Stimulated activated memory B cell treated with anti-CD40 and anti-IgM and Interleukin-4, amounts not matched to agents 10 μg/mL and 1 μg/mL and 100 μg/mL, for 72 hours (primary cell): ENCODE measurements at regions not wholly inside any gene's neighbourhood (a gene's known extent, or its start where the extent isn't known, plus 50 kb on each side); places are given as distances from the start of the nearest gene placed in this dataset.
A peak's percentile ranks its signal among the peaks of the same experiment; 100 is the strongest.
"Not testable (repeated sequence)": the region's sequence is repeated elsewhere in the genome, so short reads cannot be mapped to it uniquely, and the experiment has no call there.

Experiments used
- ATAC-seq: fragments of 150-1000 bp; cut with Tn5 transposase; 2 replicates; pipeline ENCODE4 v1.10.0; 2021
- H3K27ac Mint-ChIP-seq: one replicate; pipeline ENCODE4 v1.8.0; 2022; ENCODE audit warnings: mild to moderate bottlenecking, mixed read lengths
- H3K27me3 Mint-ChIP-seq: one replicate; pipeline ENCODE4 v1.8.0; 2022; ENCODE audit warnings: mixed read lengths
- H3K36me3 Mint-ChIP-seq: one replicate; pipeline ENCODE4 v1.8.0; 2022; ENCODE audit warnings: mixed read lengths
- H3K4me1 Mint-ChIP-seq: one replicate; pipeline ENCODE4 v1.8.0; 2022; ENCODE audit warnings: mixed read lengths
- H3K4me3 Mint-ChIP-seq: one replicate; pipeline ENCODE4 v1.8.0; 2022; ENCODE audit warnings: mild to moderate bottlenecking, moderate library complexity, mixed read lengths
- H3K9me3 Mint-ChIP-seq: one replicate; pipeline ENCODE4 v1.8.0; 2022; ENCODE audit warnings: mixed read lengths

DNA sequence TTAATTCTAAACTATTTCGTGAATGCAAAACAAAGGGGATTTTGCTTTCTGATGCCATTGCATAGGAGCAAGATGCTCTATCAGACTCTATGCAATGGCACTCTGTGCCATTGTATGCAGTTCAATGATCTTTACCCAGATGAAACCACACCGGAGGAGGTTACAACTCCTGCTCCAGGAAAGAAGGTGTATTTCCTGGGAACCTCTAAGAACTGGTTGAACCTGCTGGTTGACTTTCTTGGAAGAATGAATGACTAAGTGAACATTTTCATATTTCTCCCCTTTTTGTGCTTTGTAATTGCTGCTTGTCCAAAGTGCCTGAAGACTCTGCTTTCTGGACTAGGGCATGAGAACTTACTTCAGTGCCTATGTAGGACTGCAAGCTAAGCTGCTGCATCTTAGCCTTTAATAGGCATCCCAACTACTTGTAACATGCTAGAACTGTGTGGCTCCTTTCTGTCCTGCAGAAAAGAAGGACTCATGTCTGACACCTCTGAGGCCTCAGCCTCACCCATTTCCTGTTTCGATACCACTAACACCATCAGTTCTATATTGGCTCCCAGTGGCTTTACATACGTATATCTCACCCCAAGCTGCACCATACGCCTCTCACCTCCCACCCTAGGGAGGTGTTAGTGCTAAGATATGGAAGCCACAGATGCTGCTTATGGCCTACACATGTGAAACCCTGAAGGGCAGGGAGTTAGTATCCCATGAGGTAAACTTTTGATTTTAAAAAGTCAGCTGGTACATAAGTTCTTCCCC is 193.5 kb upstream of the CNOT2 start:
- Mint-ChIP-seq H3K9me3 (no peaks in the 10 kb centered on the region), H3K36me3 (no peaks in the 10 kb centered on the region), H3K27me3 (no peaks in the 10 kb centered on the region), H3K4me1 (peaks cover 19% of the 10 kb centered on the region), H3K4me3 (no peak overlapping the region), H3K27ac (no peak overlapping the region)
- ATAC-seq, result peak; percentile 95

DNA sequence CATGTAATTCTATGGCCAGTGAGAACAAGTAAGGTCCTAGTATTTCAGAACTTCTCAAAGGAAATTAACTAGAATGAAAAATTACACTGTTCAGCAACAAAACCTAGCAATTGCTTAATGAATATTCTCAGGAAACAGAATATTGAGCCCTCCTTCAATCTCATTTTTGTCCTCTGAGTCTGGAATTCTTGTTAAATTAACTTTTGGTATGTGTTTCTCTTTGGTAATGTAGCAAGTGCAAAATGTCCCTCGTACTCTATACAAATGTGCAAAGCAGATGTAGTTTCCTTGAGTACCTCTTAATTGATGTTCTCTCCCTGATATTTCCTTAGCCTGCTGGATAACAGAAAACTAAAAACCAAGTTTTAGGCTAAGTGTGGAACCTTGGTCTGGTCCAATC is 190.8 kb upstream of the CNOT2 start:
- H3K4me1 Mint-ChIP-seq, result peaks cover 11% of the 10 kb centered on the region
- no peaks in the 10 kb centered on the region for H3K9me3 Mint-ChIP-seq
- H3K27ac Mint-ChIP-seq, result no peak overlapping the region
- ATAC-seq, result no peak
- H3K4me3 Mint-ChIP-seq, result no peak overlapping the region
- H3K27me3 Mint-ChIP-seq, result no peaks in the 10 kb centered on the region
- H3K36me3 Mint-ChIP-seq, result no peaks in the 10 kb centered on the region

DNA sequence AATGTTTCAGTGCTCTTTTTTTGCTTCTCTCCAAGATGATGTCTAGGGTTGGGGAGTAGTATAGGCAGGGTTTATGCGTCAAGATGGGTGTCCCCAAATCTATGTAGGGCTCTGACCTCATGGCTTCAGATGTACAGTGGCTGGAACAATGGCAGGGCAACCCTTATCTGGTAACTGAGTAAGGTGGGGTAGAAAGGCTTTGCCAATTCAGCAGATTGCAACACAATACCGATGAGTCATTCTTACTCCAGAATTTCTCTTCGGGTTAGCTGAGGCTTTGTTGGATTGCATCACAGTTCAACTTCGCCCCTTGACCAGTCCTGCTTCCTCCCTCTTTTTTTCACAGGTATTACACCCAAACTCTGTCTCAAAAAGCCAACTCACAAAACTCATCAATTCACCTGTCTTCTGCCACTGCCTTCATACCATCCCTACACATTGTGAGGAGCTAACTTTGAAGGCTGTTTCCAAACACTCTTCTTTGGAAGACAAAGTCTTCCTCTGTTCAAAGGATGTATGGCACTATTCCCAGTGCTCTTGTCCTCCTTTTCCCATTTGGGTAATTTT is 190.2 kb upstream of the CNOT2 start:
- Mint-ChIP-seq H3K27me3 (no peaks in the 10 kb centered on the region), H3K9me3 (no peaks in the 10 kb centered on the region), H3K4me1 (peaks cover 11% of the 10 kb centered on the region), H3K27ac (no peak overlapping the region), H3K4me3 (no peak overlapping the region), H3K36me3 (no peaks in the 10 kb centered on the region)
- no peak for ATAC-seq

DNA sequence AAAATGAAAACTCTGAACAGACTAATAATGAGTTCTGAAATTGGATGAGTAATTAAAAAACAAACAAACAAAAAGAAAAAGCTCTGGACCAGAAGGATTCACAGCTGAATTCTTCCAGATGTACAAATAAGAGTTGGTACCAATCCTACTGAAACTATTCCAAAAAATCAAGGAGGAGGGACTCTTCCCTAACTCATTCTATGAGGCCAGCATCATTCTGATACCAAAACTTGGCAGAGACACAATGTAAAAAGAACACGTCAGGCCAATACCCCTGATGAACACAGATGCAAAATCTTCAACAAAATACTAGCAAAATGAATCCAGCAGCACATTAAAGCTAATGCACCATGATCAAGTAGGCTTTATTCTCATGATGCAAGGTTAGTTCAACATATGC is 183.9 kb upstream of the CNOT2 start:
- H3K27me3 Mint-ChIP-seq, result no peaks in the 10 kb centered on the region
- no peak overlapping the region for H3K27ac Mint-ChIP-seq
- H3K4me3 Mint-ChIP-seq, result no peak overlapping the region
- ATAC-seq, result no peak
- H3K4me1 Mint-ChIP-seq, result no peaks in the 10 kb centered on the region
- no peaks in the 10 kb centered on the region for H3K36me3 Mint-ChIP-seq
- H3K9me3 Mint-ChIP-seq, result peaks cover 2% of the 10 kb centered on the region

DNA sequence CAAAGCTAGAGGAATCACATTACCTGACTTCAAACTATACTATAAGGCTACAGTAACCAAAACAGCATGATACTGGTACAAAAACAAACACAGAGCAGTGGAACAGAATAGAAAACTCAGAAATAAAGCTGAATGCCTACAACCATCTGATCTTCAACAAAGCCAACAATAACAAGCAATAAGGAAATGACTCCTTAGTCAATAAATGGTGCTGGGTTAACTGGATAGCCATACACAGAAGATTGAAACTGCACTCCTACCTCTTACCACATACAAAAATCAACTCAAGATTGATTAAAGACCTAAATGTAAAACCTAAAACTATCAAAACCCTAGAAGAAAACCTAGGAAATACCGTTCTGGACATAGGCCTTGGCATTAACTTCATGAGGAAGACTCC is 182.6 kb upstream of the CNOT2 start:
- no peak for ATAC-seq
- H3K36me3 Mint-ChIP-seq, result no peaks in the 10 kb centered on the region
- H3K27me3 Mint-ChIP-seq, result no peaks in the 10 kb centered on the region
- H3K4me1 Mint-ChIP-seq, result no peaks in the 10 kb centered on the region
- H3K4me3 Mint-ChIP-seq, result no peak overlapping the region
- H3K27ac Mint-ChIP-seq, result no peak overlapping the region
- H3K9me3 Mint-ChIP-seq, result peaks cover 2% of the 10 kb centered on the region

DNA sequence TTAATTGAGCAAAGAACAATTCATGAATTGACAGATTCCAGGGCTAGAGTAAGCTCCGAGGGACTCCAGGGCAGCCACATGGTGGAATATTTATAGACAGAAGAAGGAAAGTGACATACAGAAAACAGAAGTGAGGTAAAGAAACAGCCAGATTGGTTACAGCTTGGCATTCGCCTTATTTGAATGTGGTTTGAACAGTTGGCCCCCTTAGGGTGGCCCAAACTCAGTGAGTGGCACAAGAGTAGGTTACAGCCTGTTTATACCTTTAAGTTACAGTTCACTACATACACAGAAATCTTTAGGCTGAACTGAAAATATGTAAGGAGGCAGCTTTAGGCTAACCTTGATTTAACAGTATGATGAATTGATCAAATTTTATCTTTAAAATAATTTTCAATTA is 174.5 kb upstream of the CNOT2 start:
- Mint-ChIP-seq H3K4me1 (peaks cover 21% of the 10 kb centered on the region), H3K27ac (no peak overlapping the region), H3K4me3 (no peak overlapping the region), H3K36me3 (no peaks in the 10 kb centered on the region), H3K9me3 (no peaks in the 10 kb centered on the region), H3K27me3 (no peaks in the 10 kb centered on the region)
- peak; percentile 81 for ATAC-seq

DNA sequence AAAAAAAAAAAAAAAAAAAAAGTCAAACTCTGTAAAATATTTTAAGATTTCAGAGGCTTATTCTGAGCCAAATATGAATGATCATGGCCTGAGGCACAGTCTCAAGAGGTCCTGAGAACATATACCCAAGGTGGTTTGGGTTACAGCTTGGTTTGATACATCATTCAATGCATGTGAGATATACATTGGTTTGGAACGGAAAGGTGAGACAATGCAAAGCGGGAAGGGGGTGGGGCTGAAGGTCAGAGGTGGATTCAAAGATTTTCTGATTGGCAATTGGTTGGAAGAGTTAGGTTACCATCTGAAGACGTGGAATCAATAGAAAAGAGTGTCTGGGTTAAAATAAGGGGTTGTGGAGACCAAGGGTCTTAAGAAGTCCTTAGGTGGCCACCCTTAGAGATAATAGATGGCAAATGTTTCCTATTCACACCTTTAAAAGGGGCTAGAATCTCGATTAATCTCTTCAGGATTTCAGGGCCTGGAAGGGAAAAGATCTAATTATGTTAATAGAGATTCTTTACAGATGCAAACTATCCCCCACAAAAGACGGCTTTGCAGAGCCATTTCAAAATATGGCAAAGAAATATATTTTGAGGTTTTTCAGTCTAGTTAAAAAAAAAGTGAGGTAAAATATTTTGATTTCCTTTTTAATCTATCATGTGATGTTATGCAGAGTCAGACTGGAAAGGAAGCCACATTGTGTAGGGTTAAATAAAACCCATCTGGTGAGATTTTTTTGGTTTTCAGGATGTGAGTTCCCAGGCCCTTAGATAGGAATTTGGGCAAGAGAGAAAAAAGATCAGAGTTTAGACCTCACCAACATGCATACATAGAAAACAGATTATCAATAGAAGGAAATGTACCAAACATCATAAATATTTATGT is 173.8 kb upstream of the CNOT2 start:
- Mint-ChIP-seq H3K27ac (no peak overlapping the region), H3K9me3 (no peaks in the 10 kb centered on the region), H3K4me1 (peaks cover 24% of the 10 kb centered on the region), H3K36me3 (no peaks in the 10 kb centered on the region), H3K27me3 (no peaks in the 10 kb centered on the region), H3K4me3 (no peak overlapping the region)
- ATAC-seq, result no peak

DNA sequence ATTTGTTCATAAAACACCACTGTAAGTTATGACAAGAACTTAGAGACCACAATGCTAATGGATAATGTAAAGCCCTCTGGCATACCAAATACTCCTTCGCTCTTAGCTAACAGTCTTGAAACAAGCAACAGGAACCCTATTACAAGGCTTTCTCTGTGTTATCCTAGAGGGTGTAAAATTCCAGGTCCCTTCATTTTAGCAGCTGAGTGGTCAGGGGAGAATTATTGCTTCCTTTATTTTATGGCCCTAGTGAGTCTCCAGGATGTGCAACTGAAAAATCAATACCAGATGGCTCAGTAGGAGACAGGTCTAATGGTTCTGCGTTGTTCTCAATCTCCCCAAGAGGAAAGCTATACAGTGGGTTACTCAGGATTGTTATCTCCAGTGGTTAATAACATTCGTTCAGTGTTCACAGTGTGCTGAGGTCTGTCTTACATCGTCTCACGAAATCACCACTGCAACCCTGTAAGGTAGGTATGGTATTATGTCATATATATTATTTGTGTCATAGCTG is 172.7 kb upstream of the CNOT2 start:
- no peak for ATAC-seq
- no peak overlapping the region for H3K4me3 Mint-ChIP-seq
- peaks cover 27% of the 10 kb centered on the region for H3K4me1 Mint-ChIP-seq
- H3K27ac Mint-ChIP-seq, result no peak overlapping the region
- H3K36me3 Mint-ChIP-seq, result no peaks in the 10 kb centered on the region
- no peaks in the 10 kb centered on the region for H3K9me3 Mint-ChIP-seq
- no peaks in the 10 kb centered on the region for H3K27me3 Mint-ChIP-seq

DNA sequence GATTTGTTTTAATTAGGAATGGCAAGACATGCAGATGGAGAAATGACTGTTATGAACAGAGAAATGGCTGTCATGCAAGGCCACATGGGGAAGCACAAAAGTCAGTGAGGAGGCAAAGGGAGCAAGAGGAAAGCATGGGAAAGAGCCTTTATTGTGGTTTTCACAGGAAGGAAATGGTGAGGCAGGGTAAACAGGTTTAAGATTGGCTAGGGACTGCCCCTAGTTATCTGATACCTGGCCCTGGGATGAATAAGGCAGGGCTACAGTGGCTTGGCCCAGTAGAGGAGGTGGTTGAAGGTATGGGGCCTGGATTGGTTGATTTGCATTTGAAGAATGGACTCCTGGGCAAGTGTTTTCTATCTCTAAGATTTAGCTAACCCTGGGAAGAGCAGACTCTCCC is 168.7 kb upstream of the CNOT2 start:
- Mint-ChIP-seq H3K27ac (no peak overlapping the region), H3K36me3 (no peaks in the 10 kb centered on the region), H3K27me3 (no peaks in the 10 kb centered on the region), H3K4me1 (peaks cover 14% of the 10 kb centered on the region), H3K9me3 (no peaks in the 10 kb centered on the region), H3K4me3 (no peak overlapping the region)
- no peak for ATAC-seq

DNA sequence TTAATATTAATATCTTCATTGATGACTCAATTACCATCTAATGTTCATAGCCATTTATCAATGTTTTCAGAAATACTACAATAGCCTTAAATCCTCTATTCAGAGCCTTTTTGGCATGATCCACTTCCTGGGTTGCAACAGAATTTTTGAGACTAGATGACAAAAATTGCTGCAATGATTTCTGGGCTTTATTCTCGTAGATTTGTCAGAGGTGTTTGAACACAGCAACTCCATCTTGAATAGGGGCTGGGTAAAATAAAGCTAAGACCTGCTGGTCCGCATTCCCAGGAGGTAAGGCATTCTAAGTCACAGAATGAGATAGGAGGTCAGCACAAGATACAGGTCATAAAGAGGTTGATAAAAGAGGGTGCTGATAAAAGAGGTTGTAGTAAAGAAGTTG is 165.8 kb upstream of the CNOT2 start:
- Mint-ChIP-seq H3K4me3 (no peak overlapping the region), H3K27me3 (no peaks in the 10 kb centered on the region), H3K27ac (no peak overlapping the region)

DNA sequence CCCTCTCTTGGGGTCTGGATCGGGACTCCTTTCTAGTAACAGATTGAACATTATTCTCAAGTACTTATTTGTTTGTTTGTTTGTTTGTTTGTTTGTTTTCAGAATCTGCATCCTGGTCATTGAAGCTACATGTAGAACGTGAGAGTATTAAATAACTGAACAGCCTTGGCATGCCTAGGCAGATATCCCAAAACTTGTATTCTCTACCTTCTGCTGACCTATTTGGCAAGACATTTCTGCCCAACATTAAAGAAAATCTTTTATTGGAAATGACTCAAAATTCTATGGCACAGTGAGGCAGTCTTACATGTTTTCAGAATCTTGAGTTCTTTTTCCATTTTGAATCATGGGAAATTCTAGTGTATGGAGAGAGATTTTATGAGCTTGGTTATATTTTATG is 165.1 kb upstream of the CNOT2 start:
- Mint-ChIP-seq H3K9me3 (peaks cover 2% of the 10 kb centered on the region), H3K36me3 (no peaks in the 10 kb centered on the region), H3K4me3 (no peak overlapping the region), H3K27me3 (no peaks in the 10 kb centered on the region), H3K27ac (no peak overlapping the region), H3K4me1 (peaks cover 24% of the 10 kb centered on the region)
- no peak for ATAC-seq

More for the DNA sequence above, 165.8 kb upstream of the CNOT2 start:
- H3K4me1 Mint-ChIP-seq, result peaks cover 29% of the 10 kb centered on the region
- no peak for ATAC-seq
- H3K9me3 Mint-ChIP-seq, result peaks cover 2% of the 10 kb centered on the region
- no peaks in the 10 kb centered on the region for H3K36me3 Mint-ChIP-seq

DNA sequence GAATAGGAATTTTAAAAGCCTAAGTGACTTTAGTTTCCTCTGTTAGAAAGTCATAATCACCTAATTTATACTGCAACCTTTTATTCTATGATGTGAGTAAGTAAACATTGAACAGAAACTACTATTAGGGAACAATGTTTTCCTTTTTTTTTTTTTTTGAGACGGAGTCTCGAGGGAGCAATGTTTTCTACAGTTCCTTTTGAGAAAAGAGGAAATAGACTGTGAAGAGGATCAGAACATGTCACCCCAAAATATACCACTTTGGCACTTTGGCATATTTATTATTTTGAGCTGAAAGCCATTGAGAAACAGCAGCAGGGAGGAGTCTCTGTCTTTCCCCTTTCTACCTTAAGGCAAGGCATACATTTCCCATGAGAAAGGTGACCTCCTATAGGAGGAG is 162.7 kb upstream of the CNOT2 start:
- H3K27ac Mint-ChIP-seq, result peak overlapping the region; percentile 14
- peaks cover 16% of the 10 kb centered on the region for H3K4me1 Mint-ChIP-seq
- H3K27me3 Mint-ChIP-seq, result no peaks in the 10 kb centered on the region
- no peak overlapping the region for H3K4me3 Mint-ChIP-seq
- no peaks in the 10 kb centered on the region for H3K36me3 Mint-ChIP-seq
- peaks cover 3% of the 10 kb centered on the region for H3K9me3 Mint-ChIP-seq
- ATAC-seq, result peak; percentile 72

DNA sequence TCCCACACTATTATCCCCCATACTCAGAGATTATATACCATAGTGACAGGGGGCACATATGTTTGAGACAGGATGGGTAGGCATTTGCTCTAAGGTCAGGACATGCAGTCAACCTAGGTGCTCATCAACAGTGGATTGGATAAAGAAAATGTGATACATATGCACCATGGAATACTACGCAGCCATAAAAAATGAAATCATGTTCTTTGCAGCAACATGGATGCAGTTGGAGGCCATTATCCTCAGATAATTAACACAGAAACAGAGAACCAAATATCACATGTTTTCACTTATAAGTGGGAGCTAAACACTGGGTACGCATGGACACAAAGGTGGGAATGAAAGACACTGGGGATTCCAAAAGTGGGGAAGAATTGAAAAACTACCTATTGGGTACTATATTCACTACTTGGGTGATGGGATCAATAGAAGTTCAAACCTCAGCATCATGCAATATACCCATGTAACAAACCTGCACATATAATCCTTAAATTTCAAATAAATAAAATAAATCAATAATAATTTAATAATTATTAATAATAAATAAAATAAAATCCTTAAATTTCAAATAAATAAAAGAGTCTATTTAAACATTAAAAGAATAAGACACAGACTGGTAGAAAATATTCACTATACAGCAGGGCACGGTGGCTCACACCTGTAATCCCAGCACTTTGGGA is 160.1 kb upstream of the CNOT2 start:
- H3K4me3 Mint-ChIP-seq, result no peak overlapping the region
- peaks cover 11% of the 10 kb centered on the region for H3K9me3 Mint-ChIP-seq
- peaks cover 4% of the 10 kb centered on the region for H3K36me3 Mint-ChIP-seq
- no peaks in the 10 kb centered on the region for H3K27me3 Mint-ChIP-seq
- H3K4me1 Mint-ChIP-seq, result peaks cover 16% of the 10 kb centered on the region
- no peak for ATAC-seq
- H3K27ac Mint-ChIP-seq, result peak overlapping the region; percentile 49

DNA sequence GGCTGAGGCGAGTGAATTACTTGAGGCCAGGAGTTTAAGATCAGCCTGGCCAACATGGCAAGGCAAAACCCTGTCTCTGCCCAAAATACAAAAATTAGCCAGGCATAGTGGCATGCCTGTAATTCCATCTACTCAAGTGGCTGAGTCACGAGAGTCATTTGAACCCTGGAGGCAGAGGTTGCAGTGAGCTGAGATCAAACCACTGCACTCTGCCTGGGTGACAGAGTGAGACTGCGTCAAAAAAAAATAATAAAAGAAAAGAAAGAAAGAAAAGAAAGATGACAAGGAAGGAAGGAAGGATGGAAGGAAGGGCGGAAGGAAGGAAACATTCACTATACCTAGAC is 159.6 kb upstream of the CNOT2 start:
- peaks cover 16% of the 10 kb centered on the region for H3K4me1 Mint-ChIP-seq
- peaks cover 11% of the 10 kb centered on the region for H3K9me3 Mint-ChIP-seq
- no peak for ATAC-seq
- no peak overlapping the region for H3K4me3 Mint-ChIP-seq
- H3K36me3 Mint-ChIP-seq, result peaks cover 4% of the 10 kb centered on the region
- peak overlapping the region; percentile 49 for H3K27ac Mint-ChIP-seq
- H3K27me3 Mint-ChIP-seq, result no peaks in the 10 kb centered on the region

DNA sequence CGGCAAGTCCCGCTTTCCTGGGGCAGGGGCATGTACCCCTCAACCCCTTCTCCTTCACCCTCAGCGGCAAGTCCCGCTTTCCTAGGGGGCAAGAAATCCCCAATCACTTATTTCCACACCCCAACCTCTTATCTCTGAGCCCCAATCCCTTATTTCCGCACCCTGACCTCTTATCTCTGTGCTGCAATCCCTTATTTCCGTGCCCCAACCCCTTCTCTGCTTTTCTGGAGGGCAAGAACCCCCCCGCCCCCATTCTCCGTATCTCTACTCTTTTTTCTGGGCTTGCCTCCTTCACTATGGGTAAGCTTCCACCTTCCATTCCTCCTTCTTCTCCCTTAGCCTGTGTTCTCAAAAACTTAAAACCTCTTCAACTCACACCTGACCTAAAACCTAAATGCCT is 156.9 kb upstream of the CNOT2 start:
- not testable (repeated sequence) for ATAC-seq, H3K4me3 Mint-ChIP-seq, H3K36me3 Mint-ChIP-seq, H3K4me1 Mint-ChIP-seq, H3K27ac Mint-ChIP-seq, H3K27me3 Mint-ChIP-seq
- peaks cover 11% of the 10 kb centered on the region for H3K9me3 Mint-ChIP-seq
